Kidney (tissue), 13 donors: ENCODE measurements at regions not wholly inside any gene's neighbourhood (a gene's known extent, or its start where the extent isn't known, plus 50 kb on each side); places are given as distances from the start of the nearest gene placed in this dataset.

Source experiments
- DNase-seq, 5 donors: peaks; one replicate each; pipeline ENCODE4 v3.0.0-alpha.2; 2013 to 2020
- FAIRE-seq: peaks from 2 replicates; lab custom pipeline; 2012; peaks lifted over from hg19 to GRCh38; lab: Jason Lieb, UNC
- H3K27ac ChIP-seq, 2 donors: one replicate each; pipeline ENCODE4 v1.7.0; 2013; ENCODE audit warnings: low read depth in 2 of 2, low read length in 2 of 2, inconsistent platforms in 1 of 2
- H3K27me3 ChIP-seq: one replicate; pipeline ENCODE4 v1.7.1; 2013; ENCODE audit warnings: low read length, inconsistent platforms; ENCODE audit not compliant: control insufficient read depth, insufficient read depth
- H3K36me3 ChIP-seq, 3 donors: one replicate each; pipeline versions ENCODE4 v1.7.0 to v1.7.1; 2013; ENCODE audit warnings: low read length in 3 of 3, control low read depth in 1 of 3, inconsistent platforms in 1 of 3; ENCODE audit not compliant: insufficient read depth in 3 of 3, control insufficient read depth in 2 of 3
- H3K4me1 ChIP-seq, 3 donors: one replicate each; pipeline versions ENCODE4 v1.7.0 to v1.7.1; 2013; ENCODE audit warnings: low read length in 3 of 3, inconsistent platforms in 1 of 3, low read depth in 1 of 3; ENCODE audit not compliant: control insufficient read depth in 2 of 3, insufficient read depth in 2 of 3
- H3K4me3 ChIP-seq, 3 donors: one replicate each; pipeline versions ENCODE4 v1.7.0 to v1.8.1; 2013; ENCODE audit warnings: low read length in 3 of 3, control low read depth in 1 of 3, inconsistent platforms in 1 of 3
- H3K9ac ChIP-seq, 3 donors: one replicate each; pipeline versions ENCODE4 v1.7.0 to v1.7.1; 2013; ENCODE audit warnings: low read length in 3 of 3, control low read depth in 1 of 3, inconsistent platforms in 1 of 3
- H3K9me3 ChIP-seq, 3 donors: one replicate each; pipeline versions ENCODE4 v1.7.0 to v1.7.1; 2013; ENCODE audit warnings: low read length in 3 of 3, control low read depth in 1 of 3, inconsistent platforms in 1 of 3; ENCODE audit not compliant: control insufficient read depth in 2 of 3, insufficient read depth in 1 of 3
- intact Hi-C: fragments of 100-400 bp; cut with DNase I; formaldehyde crosslinking; loops from one replicate; pipeline ENCODE4 v1.11.1; 2022
- TF ChIP-seq, protein P1 (sequence below): IDR thresholded peaks from 3 replicates; pipeline ENCODE4 v1.5.1; 2012; ENCODE audit warnings: mild to moderate bottlenecking, moderate library complexity, borderline replicate concordance; ENCODE audit not compliant: insufficient read depth; ENCODE audit errors: extremely low read depth
- donor health status: control.
- donor health status: control.
- donor health status: control.
- donor health status: control.
- donor health status: control.
- donor health status: DM: yes; HTN: yes; CAD: no.
- donor health status: Normal renal cell carcinoma (clear cell type).

DNA sequence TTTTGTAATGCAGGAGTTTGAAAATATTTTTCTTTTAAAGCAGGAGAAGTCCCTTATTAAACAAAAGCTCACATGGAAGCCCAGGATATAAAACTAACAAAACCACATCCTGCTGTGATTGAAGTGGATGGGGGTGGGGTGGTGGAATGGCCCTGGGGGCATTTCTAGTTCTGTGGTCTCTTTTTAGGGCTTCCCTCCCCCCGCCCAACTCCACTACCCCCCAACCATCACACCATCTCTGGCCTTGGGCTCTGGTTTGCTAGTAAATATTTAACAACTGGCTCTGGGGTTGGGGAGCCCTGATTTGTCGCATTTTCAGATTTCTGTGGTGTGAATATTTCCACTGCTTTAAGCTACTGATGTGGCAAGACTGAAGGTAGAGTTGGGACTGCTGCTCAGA lies 279.6 kb upstream of the PLET1 start:
- no peaks in the 10 kb centered on the region for H3K9me3 ChIP-seq
- no peak for FAIRE-seq
- no peak overlapping the region for H3K9ac ChIP-seq

DNA sequence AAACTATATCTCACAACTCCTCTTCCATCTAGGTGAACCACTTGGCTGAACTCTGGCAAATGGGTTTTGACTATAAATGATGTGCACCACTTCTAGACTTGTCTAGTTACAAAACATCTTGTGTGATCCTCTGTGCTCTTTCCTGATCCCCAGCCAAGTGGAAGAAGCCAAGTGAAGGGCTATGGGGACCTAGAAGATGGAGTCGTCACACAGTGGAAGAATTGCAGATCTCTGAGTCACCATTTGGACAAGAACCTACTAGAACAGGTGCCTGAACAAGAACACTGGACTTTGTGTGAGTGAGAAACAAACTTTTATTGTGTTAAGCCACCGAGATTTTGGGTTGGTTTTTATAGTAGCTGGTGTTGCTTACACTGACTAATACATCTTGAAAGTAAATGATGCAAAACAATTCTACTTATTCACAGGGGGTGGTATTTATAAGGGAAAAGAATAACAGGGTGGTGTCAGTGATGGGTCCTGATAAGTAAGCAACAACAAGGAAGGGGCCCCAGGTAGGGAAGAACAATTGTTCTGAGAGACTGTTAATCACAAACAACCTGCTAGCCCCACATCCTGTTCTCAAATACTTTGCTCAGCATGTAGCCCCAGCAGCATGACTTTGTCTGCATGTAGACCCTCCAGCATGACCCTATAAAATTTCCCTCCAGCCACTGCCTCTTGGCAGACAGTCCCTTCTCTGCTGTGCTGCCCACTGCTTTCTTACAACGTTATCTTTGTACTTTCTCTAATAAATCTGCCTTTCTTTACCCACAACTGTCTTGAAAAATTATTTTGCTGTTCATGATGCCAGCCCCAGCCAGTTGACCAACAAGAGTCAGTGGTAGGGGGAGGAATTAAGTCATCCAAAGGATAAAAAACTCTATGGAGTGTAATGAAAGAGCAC lies 280.7 kb upstream of the PLET1 start:
- Histone ChIP-seq H3K4me3 (no peak overlapping the region), H3K36me3 (no peaks in the 10 kb centered on the region), H3K27me3 (no peaks in the 10 kb centered on the region), H3K4me1 (no peaks in the 10 kb centered on the region), H3K9ac (no peak overlapping the region), H3K27ac (no peak overlapping the region), H3K9me3 (no peaks in the 10 kb centered on the region)
- no peak for DNase-seq
- TF ChIP-seq, protein P1, sequence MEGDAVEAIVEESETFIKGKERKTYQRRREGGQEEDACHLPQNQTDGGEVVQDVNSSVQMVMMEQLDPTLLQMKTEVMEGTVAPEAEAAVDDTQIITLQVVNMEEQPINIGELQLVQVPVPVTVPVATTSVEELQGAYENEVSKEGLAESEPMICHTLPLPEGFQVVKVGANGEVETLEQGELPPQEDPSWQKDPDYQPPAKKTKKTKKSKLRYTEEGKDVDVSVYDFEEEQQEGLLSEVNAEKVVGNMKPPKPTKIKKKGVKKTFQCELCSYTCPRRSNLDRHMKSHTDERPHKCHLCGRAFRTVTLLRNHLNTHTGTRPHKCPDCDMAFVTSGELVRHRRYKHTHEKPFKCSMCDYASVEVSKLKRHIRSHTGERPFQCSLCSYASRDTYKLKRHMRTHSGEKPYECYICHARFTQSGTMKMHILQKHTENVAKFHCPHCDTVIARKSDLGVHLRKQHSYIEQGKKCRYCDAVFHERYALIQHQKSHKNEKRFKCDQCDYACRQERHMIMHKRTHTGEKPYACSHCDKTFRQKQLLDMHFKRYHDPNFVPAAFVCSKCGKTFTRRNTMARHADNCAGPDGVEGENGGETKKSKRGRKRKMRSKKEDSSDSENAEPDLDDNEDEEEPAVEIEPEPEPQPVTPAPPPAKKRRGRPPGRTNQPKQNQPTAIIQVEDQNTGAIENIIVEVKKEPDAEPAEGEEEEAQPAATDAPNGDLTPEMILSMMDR, result no peak
- FAIRE-seq, result no peak
- intact Hi-C loops, result no loop called here

More for the DNA sequence above, 279.6 kb upstream of the PLET1 start:
- H3K4me3 ChIP-seq, result no peak overlapping the region
- H3K27me3 ChIP-seq, result no peaks in the 10 kb centered on the region
- peak in 4 of 5 donors; percentile 57 to 70 (median 64) for DNase-seq
- intact Hi-C loops, result no loop called here
- H3K36me3 ChIP-seq, result no peaks in the 10 kb centered on the region
- TF ChIP-seq, protein P1, result no peak
- no peak overlapping the region for H3K27ac ChIP-seq
- no peaks in the 10 kb centered on the region for H3K4me1 ChIP-seq

DNA sequence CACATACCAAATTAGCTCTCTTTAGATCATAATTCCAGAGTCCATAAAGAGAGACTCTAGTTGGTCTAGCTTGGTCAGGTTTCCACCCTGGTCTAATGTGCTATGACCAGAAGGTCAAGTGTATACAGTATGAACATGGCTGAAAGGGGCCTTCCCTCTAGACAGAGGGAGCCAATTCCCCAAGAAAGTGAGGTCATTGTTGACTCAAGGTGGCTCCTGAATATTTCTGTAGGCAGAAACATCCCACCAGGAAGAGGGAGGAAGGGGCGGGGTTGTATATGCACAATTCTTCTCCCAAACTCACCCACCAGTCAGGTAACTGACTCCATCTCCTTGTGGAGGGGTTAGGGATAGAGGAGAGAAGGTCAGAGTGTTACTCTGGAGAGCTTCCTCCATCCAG lies 281.8 kb upstream of the PLET1 start:
- DNase-seq (no peak), FAIRE-seq (no peak)
- Histone ChIP-seq H3K9ac (no peak overlapping the region), H3K4me1 (no peaks in the 10 kb centered on the region), H3K36me3 (no peaks in the 10 kb centered on the region), H3K4me3 (no peak overlapping the region), H3K27me3 (no peaks in the 10 kb centered on the region), H3K9me3 (no peaks in the 10 kb centered on the region), H3K27ac (no peak overlapping the region)
- TF ChIP-seq, protein P1, result no peak
- intact Hi-C loops, result no loop called here
